Testis (tissue), 2 donors: ENCODE measurements at regions not wholly inside any gene's neighbourhood (a gene's known extent, or its start where the extent isn't known, plus 50 kb on each side); places are given as distances from the start of the nearest gene placed in this dataset.

ENCODE experiments used
- POLR2A ChIP-seq: fragments of 450-650 bp; IDR thresholded peaks from one replicate; pipeline ENCODE4 v1.6.1; 2017; ENCODE audit warnings: antibody characterized with exemption, mild to moderate bottlenecking, moderate library complexity
- TF ChIP-seq, protein P1 (sequence below), 3 experiments: fragments of 450-650 bp in 2 of 3; fragments of 200-600 bp in 1 of 3; sonication (generic) in 1 of 3; IDR thresholded peaks; one replicate each; pipeline ENCODE4 v1.5.1; 2016 to 2019; ENCODE audit warnings: antibody characterized with exemption in 3 of 3, mild to moderate bottlenecking in 2 of 3, moderate library complexity in 1 of 3

DNA sequence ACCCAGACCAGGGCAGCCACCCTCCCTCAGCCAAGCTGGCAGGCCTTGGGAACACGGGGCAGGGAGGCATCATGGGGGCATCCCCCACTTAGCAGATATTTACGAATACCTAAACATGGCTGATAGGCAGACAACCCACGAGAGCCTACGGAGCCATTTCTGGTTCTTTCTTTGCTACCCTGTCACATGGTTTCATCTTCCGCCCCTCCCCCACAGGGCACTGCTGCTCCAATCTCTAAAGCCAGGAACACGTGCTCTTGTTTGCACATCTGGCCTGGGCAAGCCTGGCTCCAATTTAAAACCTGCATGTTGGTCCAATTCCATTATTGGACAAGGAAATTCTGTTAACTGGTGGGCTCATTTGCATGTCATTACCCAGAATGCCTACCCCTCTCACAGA, 447.4 kb upstream of the NR2F2 start:
- no peak for TF ChIP-seq POLR2A
- TF ChIP-seq, protein P1, sequence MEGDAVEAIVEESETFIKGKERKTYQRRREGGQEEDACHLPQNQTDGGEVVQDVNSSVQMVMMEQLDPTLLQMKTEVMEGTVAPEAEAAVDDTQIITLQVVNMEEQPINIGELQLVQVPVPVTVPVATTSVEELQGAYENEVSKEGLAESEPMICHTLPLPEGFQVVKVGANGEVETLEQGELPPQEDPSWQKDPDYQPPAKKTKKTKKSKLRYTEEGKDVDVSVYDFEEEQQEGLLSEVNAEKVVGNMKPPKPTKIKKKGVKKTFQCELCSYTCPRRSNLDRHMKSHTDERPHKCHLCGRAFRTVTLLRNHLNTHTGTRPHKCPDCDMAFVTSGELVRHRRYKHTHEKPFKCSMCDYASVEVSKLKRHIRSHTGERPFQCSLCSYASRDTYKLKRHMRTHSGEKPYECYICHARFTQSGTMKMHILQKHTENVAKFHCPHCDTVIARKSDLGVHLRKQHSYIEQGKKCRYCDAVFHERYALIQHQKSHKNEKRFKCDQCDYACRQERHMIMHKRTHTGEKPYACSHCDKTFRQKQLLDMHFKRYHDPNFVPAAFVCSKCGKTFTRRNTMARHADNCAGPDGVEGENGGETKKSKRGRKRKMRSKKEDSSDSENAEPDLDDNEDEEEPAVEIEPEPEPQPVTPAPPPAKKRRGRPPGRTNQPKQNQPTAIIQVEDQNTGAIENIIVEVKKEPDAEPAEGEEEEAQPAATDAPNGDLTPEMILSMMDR (IDR thresholded peaks at IDR 0.05), result no peak
